ENCODE measurements at regions not wholly inside any gene's neighbourhood (a gene's known extent, or its start where the extent isn't known, plus 50 kb on each side); places are given as distances from the start of the nearest gene placed in this dataset.

DNA sequence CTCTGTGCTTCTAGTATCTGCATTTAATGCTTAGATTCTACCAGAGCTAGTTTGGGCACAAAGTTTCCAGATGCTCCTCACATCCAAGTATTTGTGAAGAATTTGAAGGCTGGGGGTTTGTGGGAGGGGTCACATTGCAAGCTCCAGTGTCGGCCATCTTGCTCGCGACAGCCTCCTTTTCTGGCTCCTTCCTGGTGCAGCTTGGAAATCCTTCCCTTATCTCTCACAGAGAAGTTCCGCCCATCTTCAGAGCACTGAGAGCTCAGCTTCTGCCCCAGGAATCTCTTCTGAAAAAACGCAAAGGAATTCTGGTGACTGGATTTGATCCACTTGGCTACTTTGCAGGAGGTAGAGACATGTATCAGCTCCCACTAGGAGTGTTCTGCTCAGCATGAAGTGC lies 497.5 kb downstream of the TBC1D22A start:
- TF ChIP-seq, protein P1, sequence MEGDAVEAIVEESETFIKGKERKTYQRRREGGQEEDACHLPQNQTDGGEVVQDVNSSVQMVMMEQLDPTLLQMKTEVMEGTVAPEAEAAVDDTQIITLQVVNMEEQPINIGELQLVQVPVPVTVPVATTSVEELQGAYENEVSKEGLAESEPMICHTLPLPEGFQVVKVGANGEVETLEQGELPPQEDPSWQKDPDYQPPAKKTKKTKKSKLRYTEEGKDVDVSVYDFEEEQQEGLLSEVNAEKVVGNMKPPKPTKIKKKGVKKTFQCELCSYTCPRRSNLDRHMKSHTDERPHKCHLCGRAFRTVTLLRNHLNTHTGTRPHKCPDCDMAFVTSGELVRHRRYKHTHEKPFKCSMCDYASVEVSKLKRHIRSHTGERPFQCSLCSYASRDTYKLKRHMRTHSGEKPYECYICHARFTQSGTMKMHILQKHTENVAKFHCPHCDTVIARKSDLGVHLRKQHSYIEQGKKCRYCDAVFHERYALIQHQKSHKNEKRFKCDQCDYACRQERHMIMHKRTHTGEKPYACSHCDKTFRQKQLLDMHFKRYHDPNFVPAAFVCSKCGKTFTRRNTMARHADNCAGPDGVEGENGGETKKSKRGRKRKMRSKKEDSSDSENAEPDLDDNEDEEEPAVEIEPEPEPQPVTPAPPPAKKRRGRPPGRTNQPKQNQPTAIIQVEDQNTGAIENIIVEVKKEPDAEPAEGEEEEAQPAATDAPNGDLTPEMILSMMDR (conservative IDR thresholded peaks at IDR 0.05; ENCODE audit: low read length) = no peak
- no peak for TF ChIP-seq EZH2phosphoT487 (IDR thresholded peaks at IDR 0.05; ENCODE audit: borderline replicate concordance)
